Right ventricle myocardium inferior (tissue), 1 donor: ENCODE measurements at regions not wholly inside any gene's neighbourhood (a gene's known extent, or its start where the extent isn't known, plus 50 kb on each side); places are given as distances from the start of the nearest gene placed in this dataset.

Experiments used
- ATAC-seq: fragments of 200-7000 bp; cut with Tn5 transposase; one replicate; pipeline ENCODE4 v1.9.1; 2020; ENCODE audit warnings: mild to moderate bottlenecking, moderate library complexity
- DNase-seq: peaks from one replicate; pipeline ENCODE4 v3.0.0; 2021; ENCODE audit errors: missing footprints
- intact Hi-C: fragments of 100-400 bp; cut with DNase I; formaldehyde crosslinking; loops from one replicate; pipeline ENCODE4 v1.11.0; 2022
- donor health status: DM: no; HTN: yes; CAD: no; lungs with severe emphysema.

- ATAC-seq (no peak), DNase-seq (no peak)
- intact Hi-C loops: no loop called here
Measured at GRCh38 chrY:8622156-8622555, 715.1 kb upstream of the TSPY4 start.

GRCh38 chrY:8622856-8623255 is 714.4 kb upstream of the TSPY4 start:
- ATAC-seq: no peak
- intact Hi-C loops: no loop called here
- DNase-seq: no peak

- no peak for DNase-seq
- no peak for ATAC-seq
- intact Hi-C loops: no loop called here
Measured at GRCh38 chrY:8629636-8630035, 707.6 kb upstream of the TSPY4 start.

- DNase-seq (no peak), ATAC-seq (no peak)
- intact Hi-C loops: no loop called here
Measured at GRCh38 chrY:8638111-8638510, 699.2 kb upstream of the TSPY4 start.

GRCh38 chrY:8644926-8645325 is 692.3 kb upstream of the TSPY4 start:
- intact Hi-C loops: no loop called here
- no peak for ATAC-seq
- no peak for DNase-seq

- intact Hi-C loops: no loop called here
- no peak for DNase-seq
Measured at GRCh38 chrY:8652445-8652844, 684.8 kb upstream of the TSPY4 start.

GRCh38 chrY:8655017-8655416 is 682.2 kb upstream of the TSPY4 start:
- peak; percentile 62 for ATAC-seq
- intact Hi-C loops: no loop called here
- no peak for DNase-seq

More at GRCh38 chrY:8652445-8652844, 684.8 kb upstream of the TSPY4 start:
- no peak for ATAC-seq

- intact Hi-C loops: no loop called here
- DNase-seq: no peak
- ATAC-seq: peak; percentile 91
Measured at GRCh38 chrY:8656101-8656500, 681.2 kb upstream of the TSPY4 start.

- no peak for DNase-seq
- intact Hi-C loops: no loop called here
- peak; percentile 18 for ATAC-seq
Measured at GRCh38 chrY:8656515-8656914, 680.7 kb upstream of the TSPY4 start.

GRCh38 chrY:8659721-8660120 is 677.5 kb upstream of the TSPY4 start:
- intact Hi-C loops: no loop called here
- ATAC-seq (no peak), DNase-seq (no peak)

GRCh38 chrY:8673896-8674295 is 663.4 kb upstream of the TSPY4 start:
- intact Hi-C loops: loop anchor here (10.0 kb wide), 2 partner anchors 131 to 161 kb away; no protein-coding TSS in a partner anchor
- DNase-seq (no peak), ATAC-seq (no peak)

GRCh38 chrY:8677336-8677935 is 659.8 kb upstream of the TSPY4 start:
- intact Hi-C loops: loop anchor here (10.0 kb wide), 2 partner anchors 127 to 157 kb away; no protein-coding TSS in a partner anchor
- DNase-seq (no peak), ATAC-seq (no peak)

GRCh38 chrY:8687154-8687553 is 650.1 kb upstream of the TSPY4 start:
- no peak for ATAC-seq
- intact Hi-C loops: no loop called here

GRCh38 chrY:8690901-8691685 is 646.2 kb upstream of the TSPY4 start:
- ATAC-seq (peak; percentile 78), DNase-seq (no peak)
- intact Hi-C loops: no loop called here

More at GRCh38 chrY:8687154-8687553, 650.1 kb upstream of the TSPY4 start:
- no peak for DNase-seq

GRCh38 chrY:8698571-8698970 is 638.7 kb upstream of the TSPY4 start:
- DNase-seq (no peak), ATAC-seq (no peak)
- intact Hi-C loops: no loop called here

GRCh38 chrY:8705636-8706300 is 631.5 kb upstream of the TSPY4 start:
- ATAC-seq (no peak), DNase-seq (no peak)
- intact Hi-C loops: no loop called here

GRCh38 chrY:8712296-8712695 is 625.0 kb upstream of the TSPY4 start:
- DNase-seq (no peak), ATAC-seq (no peak)
- intact Hi-C loops: no loop called here

- no peak for DNase-seq
- intact Hi-C loops: no loop called here
- no peak for ATAC-seq
Measured at GRCh38 chrY:8715226-8715625, 622.0 kb upstream of the TSPY4 start.

- intact Hi-C loops: no loop called here
Measured at GRCh38 chrY:8726616-8727015, 610.6 kb upstream of the TSPY4 start.

GRCh38 chrY:8729971-8730370 is 607.3 kb upstream of the TSPY4 start:
- intact Hi-C loops: no loop called here
- peak; percentile 52 for ATAC-seq

More at GRCh38 chrY:8726616-8727015, 610.6 kb upstream of the TSPY4 start:
- ATAC-seq (no peak), DNase-seq (no peak)

More at GRCh38 chrY:8729971-8730370, 607.3 kb upstream of the TSPY4 start:
- DNase-seq: no peak
